ENCODE measurements at regions not wholly inside any gene's neighbourhood (a gene's known extent, or its start where the extent isn't known, plus 50 kb on each side); places are given as distances from the start of the nearest gene placed in this dataset.

- H3K27ac ChIP-seq (ENCODE audit: insufficient read depth, low read depth, low read length): no peak overlapping the region
- BruUV-seq (replicated peaks): no TSS peak
- peaks cover 2 to 8% of the 10 kb centered on the region in 2 experiments for H3K27me3 ChIP-seq (ENCODE audit: control insufficient read depth in 2 of 2, insufficient read depth in 2 of 2, low read length in 2 of 2)
- H3K79me2 ChIP-seq (ENCODE audit: control insufficient read depth, insufficient read depth, low read length): no peaks in the 10 kb centered on the region
- no peaks in the 10 kb centered on the region for H3K9me1 ChIP-seq (replicated peaks; ENCODE audit: control insufficient read depth, extremely low read depth, insufficient read depth, low read length)
- no peaks in the 10 kb centered on the region for H3K4me1 ChIP-seq (ENCODE audit: control insufficient read depth, extremely low read depth, insufficient read depth, low read length)
- H2AFZ ChIP-seq (ENCODE audit: low read depth, low read length): no peak overlapping the region
- H3K36me3 ChIP-seq (ENCODE audit: control insufficient read depth in 2 of 2, extremely low read depth in 1 of 2, insufficient read depth in 2 of 2, low read length in 2 of 2): no peaks in the 10 kb centered on the region
- no peak overlapping the region for H3K9ac ChIP-seq (replicated peaks; ENCODE audit: extremely low read depth, insufficient read depth, low read length)
- FAIRE-seq: no peak
- TF ChIP-seq FOS (IDR thresholded peaks at IDR 0.05; ENCODE audit: borderline replicate concordance, insufficient read depth, low read length) (no peak), JUN (IDR thresholded peaks at IDR 0.05; ENCODE audit: borderline replicate concordance, insufficient read depth, insufficient read length, low read depth) (no peak), EZH2 (IDR thresholded peaks at IDR 0.05; ENCODE audit: borderline replicate concordance, low read depth, low read length, severe bottlenecking) (no peak), POLR2A (IDR thresholded peaks at IDR 0.05; ENCODE audit: low read depth, low read length) (no peak)
- no peak overlapping the region for H3K4me2 ChIP-seq (ENCODE audit: insufficient read depth, low read length)
- no peak overlapping the region for H3K4me3 ChIP-seq (replicated peaks in 1 of 3; ENCODE audit: insufficient read depth in 1 of 3, low read depth in 1 of 3, low read length in 3 of 3)
- intact Hi-C loops (cut with micrococcal nuclease): no loop called here
- no peaks in the 10 kb centered on the region for H3K9me3 ChIP-seq (replicated peaks; ENCODE audit: control insufficient read depth, insufficient read depth, low read length)
- CTCF ChIA-PET: no interaction called here
- no peak for DNase-seq (ENCODE audit: low read depth, low spot score)
- POLR2A ChIA-PET: no interaction called here
- no peaks in the 10 kb centered on the region for H4K20me1 ChIP-seq (replicated peaks; ENCODE audit: control insufficient read depth, extremely low read depth, insufficient read depth, low read length)
- dilution Hi-C loops (cut with MboI; ENCODE audit: extremely low pct_ligation_motif_present, low sequenced_read_pairs): no loop called here
Measured at GRCh38 chr14:55951341-55952206, 166.6 kb upstream of the PELI2 start.

GRCh38 chr14:55954108-55954507 is 164.1 kb upstream of the PELI2 start:
- TF ChIP-seq GATA2 (IDR thresholded peaks at IDR 0.05; ENCODE audit: insufficient read depth, insufficient read length, low read depth, low read length) (no peak), JUN (IDR thresholded peaks at IDR 0.05; ENCODE audit: borderline replicate concordance, insufficient read depth, insufficient read length, low read depth) (no peak), CTCF (IDR thresholded peaks at IDR 0.05; ENCODE audit: extremely low read depth in 1 of 2, insufficient read depth in 1 of 2, low read depth in 1 of 2, low read length in 2 of 2) (no peak), FOS (IDR thresholded peaks at IDR 0.05; ENCODE audit: borderline replicate concordance, insufficient read depth, low read length) (no peak), POLR2AphosphoS5 (IDR thresholded peaks at IDR 0.05; ENCODE audit: insufficient read depth, low read depth, low read length) (no peak), MAX (IDR thresholded peaks at IDR 0.05; ENCODE audit: insufficient read depth, insufficient read length) (no peak), EZH2 (IDR thresholded peaks at IDR 0.05; ENCODE audit: borderline replicate concordance, low read depth, low read length, severe bottlenecking) (no peak), POLR2A (IDR thresholded peaks at IDR 0.05; ENCODE audit: low read depth, low read length) (no peak), MYC (IDR thresholded peaks at IDR 0.05; ENCODE audit: low read depth, low read length) (no peak)
- intact Hi-C loops (cut with micrococcal nuclease) (no loop called here), dilution Hi-C loops (cut with MboI; ENCODE audit: extremely low pct_ligation_motif_present, low sequenced_read_pairs) (no loop called here)
- Histone ChIP-seq H3K27ac (ENCODE audit: insufficient read depth, low read depth, low read length) (no peak overlapping the region), H3K9ac (replicated peaks; ENCODE audit: extremely low read depth, insufficient read depth, low read length) (no peak overlapping the region), H3K9me1 (replicated peaks; ENCODE audit: control insufficient read depth, extremely low read depth, insufficient read depth, low read length) (no peaks in the 10 kb centered on the region), H3K9me3 (replicated peaks; ENCODE audit: control insufficient read depth, insufficient read depth, low read length) (no peaks in the 10 kb centered on the region), H3K4me3 (replicated peaks in 1 of 3; ENCODE audit: insufficient read depth in 1 of 3, low read depth in 1 of 3, low read length in 3 of 3) (no peak overlapping the region), H3K36me3 (ENCODE audit: control insufficient read depth in 2 of 2, extremely low read depth in 1 of 2, insufficient read depth in 2 of 2, low read length in 2 of 2) (no peaks in the 10 kb centered on the region), H3K27me3 (ENCODE audit: control insufficient read depth in 2 of 2, insufficient read depth in 2 of 2, low read length in 2 of 2) (peaks cover 11 to 12% of the 10 kb centered on the region in 2 experiments), H3K4me2 (ENCODE audit: insufficient read depth, low read length) (no peak overlapping the region), H4K20me1 (replicated peaks; ENCODE audit: control insufficient read depth, extremely low read depth, insufficient read depth, low read length) (no peaks in the 10 kb centered on the region), H2AFZ (ENCODE audit: low read depth, low read length) (no peak overlapping the region), H3K79me2 (ENCODE audit: control insufficient read depth, insufficient read depth, low read length) (no peaks in the 10 kb centered on the region), H3K4me1 (ENCODE audit: control insufficient read depth, extremely low read depth, insufficient read depth, low read length) (no peaks in the 10 kb centered on the region)
- no peak for DNase-seq (ENCODE audit: low read depth, low spot score)
- FAIRE-seq: no peak
- CTCF ChIA-PET: no interaction called here
- POLR2A ChIA-PET: no interaction called here
- no TSS peak for BruUV-seq (replicated peaks)
